ENCODE measurements at regions not wholly inside any gene's neighbourhood (a gene's known extent, or its start where the extent isn't known, plus 50 kb on each side); places are given as distances from the start of the nearest gene placed in this dataset.

- TF ChIP-seq EZH2 (IDR thresholded peaks at IDR 0.05; ENCODE audit: borderline replicate concordance, low read length), result no peak
- TF ChIP-seq, protein P1, sequence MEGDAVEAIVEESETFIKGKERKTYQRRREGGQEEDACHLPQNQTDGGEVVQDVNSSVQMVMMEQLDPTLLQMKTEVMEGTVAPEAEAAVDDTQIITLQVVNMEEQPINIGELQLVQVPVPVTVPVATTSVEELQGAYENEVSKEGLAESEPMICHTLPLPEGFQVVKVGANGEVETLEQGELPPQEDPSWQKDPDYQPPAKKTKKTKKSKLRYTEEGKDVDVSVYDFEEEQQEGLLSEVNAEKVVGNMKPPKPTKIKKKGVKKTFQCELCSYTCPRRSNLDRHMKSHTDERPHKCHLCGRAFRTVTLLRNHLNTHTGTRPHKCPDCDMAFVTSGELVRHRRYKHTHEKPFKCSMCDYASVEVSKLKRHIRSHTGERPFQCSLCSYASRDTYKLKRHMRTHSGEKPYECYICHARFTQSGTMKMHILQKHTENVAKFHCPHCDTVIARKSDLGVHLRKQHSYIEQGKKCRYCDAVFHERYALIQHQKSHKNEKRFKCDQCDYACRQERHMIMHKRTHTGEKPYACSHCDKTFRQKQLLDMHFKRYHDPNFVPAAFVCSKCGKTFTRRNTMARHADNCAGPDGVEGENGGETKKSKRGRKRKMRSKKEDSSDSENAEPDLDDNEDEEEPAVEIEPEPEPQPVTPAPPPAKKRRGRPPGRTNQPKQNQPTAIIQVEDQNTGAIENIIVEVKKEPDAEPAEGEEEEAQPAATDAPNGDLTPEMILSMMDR (conservative IDR thresholded peaks at IDR 0.05 in 1 of 2, IDR thresholded peaks at IDR 0.05 in 1 of 2; ENCODE audit: extremely low read depth in 1 of 2, insufficient read depth in 1 of 2, low read depth in 1 of 2, low read length in 2 of 2), result no peak
Observed at GRCh38 chr6:126820634-126821033, 297.8 kb upstream of the RSPO3 start.

Measured in mammary epithelial cell (primary cell).